Esophagus squamous epithelium (tissue), 4 donors: ENCODE measurements at regions not wholly inside any gene's neighbourhood (a gene's known extent, or its start where the extent isn't known, plus 50 kb on each side); places are given as distances from the start of the nearest gene placed in this dataset.

Experiments used
- POLR2A ChIP-seq, 4 donors: fragments of 450-650 bp; IDR thresholded peaks; one replicate each; pipeline ENCODE4 v1.6.1; 2017; ENCODE audit warnings: antibody characterized with exemption in 4 of 4, mild to moderate bottlenecking in 4 of 4, moderate library complexity in 3 of 4
- TF ChIP-seq, protein P1 (sequence below), 6 experiments: fragments of 450-650 bp in 4 of 6; fragments of 200-600 bp in 2 of 6; sonication (generic) in 2 of 6; IDR thresholded peaks; one replicate each; pipeline ENCODE4 v1.5.1; 2016 to 2019; ENCODE audit warnings: antibody characterized with exemption in 6 of 6, mild to moderate bottlenecking in 4 of 6, moderate library complexity in 4 of 6

DNA sequence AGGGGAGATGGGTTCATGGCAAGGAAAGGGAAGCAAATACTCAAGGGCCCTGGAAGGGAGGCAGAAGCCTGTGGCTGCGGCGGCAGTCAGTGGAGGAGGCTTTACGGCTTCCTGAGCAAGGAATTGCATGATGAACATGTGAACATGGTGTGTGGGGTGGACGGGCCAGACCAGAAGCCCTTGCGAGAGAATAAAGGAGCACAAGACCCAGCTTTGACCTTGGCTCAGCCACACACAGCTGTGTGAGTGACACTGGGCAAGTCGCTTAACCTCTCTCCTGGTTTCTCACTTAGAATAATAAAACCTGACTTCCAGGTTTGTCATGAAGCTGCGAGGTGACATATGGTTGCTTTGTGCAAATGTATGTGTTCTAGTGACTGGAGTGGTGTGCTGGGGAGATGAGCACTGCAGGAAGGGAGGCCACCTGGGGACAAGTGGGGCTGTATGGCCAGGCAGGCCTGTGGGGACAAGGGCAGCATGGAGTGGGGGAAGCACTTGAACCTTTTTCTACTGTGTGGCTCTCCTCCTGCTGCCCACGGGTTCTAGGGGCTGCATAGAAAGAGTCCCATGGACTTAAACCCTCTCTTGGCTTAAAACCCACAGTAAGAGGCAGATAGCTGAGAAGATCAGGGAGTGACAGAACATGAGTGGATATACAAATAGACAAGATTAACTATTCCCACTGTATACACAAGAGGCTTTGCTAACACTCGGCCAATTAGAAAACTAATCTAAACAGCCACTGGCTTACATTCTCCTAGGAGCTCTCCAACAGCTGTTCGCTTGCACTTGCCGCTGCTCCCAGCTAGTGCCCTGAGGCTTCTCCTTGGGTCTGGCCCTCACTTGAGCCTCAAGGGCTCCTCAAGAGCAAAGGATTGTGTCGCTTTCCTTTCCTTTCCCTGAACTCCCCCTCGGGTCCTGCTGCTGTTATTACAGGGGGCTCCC, 67.3 kb upstream of the CDON start:
- TF ChIP-seq, protein P1, sequence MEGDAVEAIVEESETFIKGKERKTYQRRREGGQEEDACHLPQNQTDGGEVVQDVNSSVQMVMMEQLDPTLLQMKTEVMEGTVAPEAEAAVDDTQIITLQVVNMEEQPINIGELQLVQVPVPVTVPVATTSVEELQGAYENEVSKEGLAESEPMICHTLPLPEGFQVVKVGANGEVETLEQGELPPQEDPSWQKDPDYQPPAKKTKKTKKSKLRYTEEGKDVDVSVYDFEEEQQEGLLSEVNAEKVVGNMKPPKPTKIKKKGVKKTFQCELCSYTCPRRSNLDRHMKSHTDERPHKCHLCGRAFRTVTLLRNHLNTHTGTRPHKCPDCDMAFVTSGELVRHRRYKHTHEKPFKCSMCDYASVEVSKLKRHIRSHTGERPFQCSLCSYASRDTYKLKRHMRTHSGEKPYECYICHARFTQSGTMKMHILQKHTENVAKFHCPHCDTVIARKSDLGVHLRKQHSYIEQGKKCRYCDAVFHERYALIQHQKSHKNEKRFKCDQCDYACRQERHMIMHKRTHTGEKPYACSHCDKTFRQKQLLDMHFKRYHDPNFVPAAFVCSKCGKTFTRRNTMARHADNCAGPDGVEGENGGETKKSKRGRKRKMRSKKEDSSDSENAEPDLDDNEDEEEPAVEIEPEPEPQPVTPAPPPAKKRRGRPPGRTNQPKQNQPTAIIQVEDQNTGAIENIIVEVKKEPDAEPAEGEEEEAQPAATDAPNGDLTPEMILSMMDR (IDR thresholded peaks at IDR 0.05), result no peak
- TF ChIP-seq POLR2A (IDR thresholded peaks at IDR 0.05), result no peak
